Breast epithelium (tissue), 4 donors: ENCODE measurements at regions not wholly inside any gene's neighbourhood (a gene's known extent, or its start where the extent isn't known, plus 50 kb on each side); places are given as distances from the start of the nearest gene placed in this dataset.

Experiments used
- DNase-seq, 2 donors: peaks; one replicate each; pipeline ENCODE4 v3.0.0-alpha.2; 2019; ENCODE audit warnings: low spot score in 2 of 2
- H3K27ac ChIP-seq, 2 donors: fragments of 200-600 bp; sonication (generic) in 1 of 2; one replicate each; pipeline ENCODE4 v1.5.1; 2016 to 2019; ENCODE audit warnings: mild to moderate bottlenecking in 1 of 2
- H3K27me3 ChIP-seq, 2 donors: fragments of 200-600 bp; sonication (generic) in 1 of 2; one replicate each; pipeline versions ENCODE4 v1.5.1 to v1.6.0; 2017 to 2019; ENCODE audit warnings: control low read depth in 1 of 2, mild to moderate bottlenecking in 1 of 2
- H3K36me3 ChIP-seq: fragments of 200-600 bp; one replicate; pipeline ENCODE4 v1.5.1; 2019
- H3K4me1 ChIP-seq, 2 donors: fragments of 200-600 bp; sonication (generic); one replicate each; pipeline ENCODE4 v1.5.1; 2016 to 2019; ENCODE audit warnings: control low read depth in 1 of 2
- H3K4me3 ChIP-seq, 3 donors: fragments of 200-600 bp; sonication (generic); 1 replicate in 2 of 3; 2 replicates in 1 of 3; pipeline ENCODE4 v1.5.1; 2016 to 2019; ENCODE audit warnings: mild to moderate bottlenecking in 3 of 3, moderate library complexity in 2 of 3
- H3K9me3 ChIP-seq, 2 donors: fragments of 200-600 bp; sonication (generic) in 1 of 2; one replicate each; pipeline ENCODE4 v1.5.1; 2016 to 2019; ENCODE audit warnings: control low read depth in 1 of 2
- CTCF ChIP-seq, 3 donors: fragments of 450-650 bp; IDR thresholded peaks; one replicate each; pipeline ENCODE4 v1.5.1; 2016 to 2017; ENCODE audit warnings: antibody characterized with exemption in 3 of 3, mild to moderate bottlenecking in 3 of 3, moderate library complexity in 3 of 3
- POLR2A ChIP-seq: fragments of 450-650 bp; IDR thresholded peaks from one replicate; pipeline ENCODE4 v1.6.1; 2016; ENCODE audit warnings: antibody characterized with exemption, mild to moderate bottlenecking, moderate library complexity
- POLR2AphosphoS5 ChIP-seq, 3 donors: sonication (generic); formaldehyde crosslinking; IDR thresholded peaks; one replicate each; pipeline ENCODE4 v1.6.1; 2017; ENCODE audit warnings: antibody characterized with exemption in 3 of 3
- intact Hi-C: fragments of 100-400 bp; cut with DNase I; formaldehyde crosslinking; loops from one replicate; pipeline ENCODE4 v1.15.1; 2023; ENCODE audit warnings: low total_unique reads

GRCh38 chr4:119744580-119744979 is 116.0 kb upstream of the PDE5A start:
- no peak for DNase-seq
- intact Hi-C loops = no loop called here
- Histone ChIP-seq H3K4me1 (no peaks in the 10 kb centered on the region), H3K27ac (no peak overlapping the region), H3K27me3 (no peaks in the 10 kb centered on the region), H3K9me3 (no peaks in the 10 kb centered on the region), H3K4me3 (no peak overlapping the region), H3K36me3 (no peaks in the 10 kb centered on the region)
- TF ChIP-seq POLR2A (no peak), CTCF (IDR thresholded peaks at IDR 0.05) (no peak), POLR2AphosphoS5 (IDR thresholded peaks at IDR 0.05) (no peak)

- no peak overlapping the region for H3K27ac ChIP-seq
- no peak for DNase-seq
Observed at GRCh38 chr4:119743644-119744043, 115.0 kb upstream of the PDE5A start.

GRCh38 chr4:119739796-119740195 is 111.2 kb upstream of the PDE5A start:
- no peaks in the 10 kb centered on the region for H3K27me3 ChIP-seq
- H3K36me3 ChIP-seq = no peaks in the 10 kb centered on the region
- no peak for DNase-seq
- H3K27ac ChIP-seq = no peak overlapping the region
- TF ChIP-seq CTCF (IDR thresholded peaks at IDR 0.05) = no peak
- TF ChIP-seq POLR2AphosphoS5 (IDR thresholded peaks at IDR 0.05) = no peak
- TF ChIP-seq POLR2A = no peak
- intact Hi-C loops = no loop called here
- H3K4me3 ChIP-seq = no peak overlapping the region
- no peaks in the 10 kb centered on the region for H3K4me1 ChIP-seq
- no peaks in the 10 kb centered on the region for H3K9me3 ChIP-seq

More at GRCh38 chr4:119743644-119744043, 115.0 kb upstream of the PDE5A start:
- TF ChIP-seq POLR2AphosphoS5 (IDR thresholded peaks at IDR 0.05) (no peak), CTCF (IDR thresholded peaks at IDR 0.05) (no peak), POLR2A (no peak)
- intact Hi-C loops = no loop called here
- H3K9me3 ChIP-seq = no peaks in the 10 kb centered on the region
- no peaks in the 10 kb centered on the region for H3K4me1 ChIP-seq
- no peaks in the 10 kb centered on the region for H3K36me3 ChIP-seq
- H3K4me3 ChIP-seq = no peak overlapping the region
- H3K27me3 ChIP-seq = no peaks in the 10 kb centered on the region

- H3K36me3 ChIP-seq = no peaks in the 10 kb centered on the region
- H3K4me1 ChIP-seq = no peaks in the 10 kb centered on the region
- no peaks in the 10 kb centered on the region for H3K9me3 ChIP-seq
- no peaks in the 10 kb centered on the region for H3K27me3 ChIP-seq
- intact Hi-C loops = no loop called here
- H3K27ac ChIP-seq = no peak overlapping the region
- no peak for TF ChIP-seq POLR2AphosphoS5 (IDR thresholded peaks at IDR 0.05)
- no peak for TF ChIP-seq POLR2A
- no peak for TF ChIP-seq CTCF (IDR thresholded peaks at IDR 0.05)
- DNase-seq = no peak
- no peak overlapping the region for H3K4me3 ChIP-seq
Observed at GRCh38 chr4:119738901-119739300, 110.3 kb upstream of the PDE5A start.

DNA sequence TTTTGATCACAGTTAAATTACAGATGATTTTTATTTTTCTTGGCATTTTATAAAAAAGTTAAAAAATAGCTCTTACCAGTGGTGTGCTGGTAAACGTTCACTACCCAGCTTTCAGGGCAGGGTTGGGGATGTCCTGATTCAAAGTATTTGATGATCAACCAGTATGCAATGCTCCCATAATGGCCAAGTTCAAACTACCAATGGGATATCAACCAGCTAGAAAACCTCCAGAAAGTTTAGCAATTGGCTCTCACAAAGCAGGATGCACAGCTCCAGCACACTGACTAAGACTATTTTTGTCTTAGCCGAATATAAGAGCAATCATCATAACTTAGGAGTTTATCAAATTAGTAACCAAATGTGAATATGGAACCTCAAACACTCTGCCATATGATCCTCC is 108.0 kb upstream of the PDE5A start:
- Histone ChIP-seq H3K27me3 (no peaks in the 10 kb centered on the region), H3K27ac (no peak overlapping the region), H3K36me3 (no peaks in the 10 kb centered on the region), H3K9me3 (no peaks in the 10 kb centered on the region), H3K4me3 (no peak overlapping the region), H3K4me1 (no peaks in the 10 kb centered on the region)
- no peak for DNase-seq
- no peak for TF ChIP-seq POLR2A
- no peak for TF ChIP-seq CTCF (IDR thresholded peaks at IDR 0.05)
- no peak for TF ChIP-seq POLR2AphosphoS5 (IDR thresholded peaks at IDR 0.05)
- intact Hi-C loops = no loop called here
